ENCODE measurements at regions not wholly inside any gene's neighbourhood (a gene's known extent, or its start where the extent isn't known, plus 50 kb on each side); places are given as distances from the start of the nearest gene placed in this dataset.

DNA sequence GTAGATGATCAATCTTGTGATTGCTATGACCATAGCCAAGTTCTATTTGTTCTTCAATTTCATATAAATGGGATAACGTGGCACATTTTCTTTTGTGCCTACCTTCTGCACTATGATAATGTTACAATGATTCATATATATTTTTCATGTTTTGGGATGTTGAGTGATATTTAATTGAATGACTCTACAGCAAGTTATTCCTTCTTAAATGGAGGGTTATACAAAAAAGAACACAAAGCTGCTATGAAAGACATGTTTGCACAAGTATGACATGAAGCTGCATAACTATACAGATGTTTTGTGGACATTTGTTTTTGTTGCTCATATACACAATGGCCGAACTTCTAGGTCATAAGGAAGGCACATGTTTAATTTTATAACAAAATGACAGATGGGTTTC lies 356.2 kb downstream of the CBLN2 start:
- no peak for TF ChIP-seq POLR2A (IDR thresholded peaks at IDR 0.05; ENCODE audit: low read depth, low read length)
- no peak for TF ChIP-seq PAX5 (IDR thresholded peaks at IDR 0.05; ENCODE audit: insufficient read depth, low read length, severe bottlenecking)

All from GM12891 (cell line).